K562 (cell line): ENCODE measurements at regions not wholly inside any gene's neighbourhood (a gene's known extent, or its start where the extent isn't known, plus 50 kb on each side); places are given as distances from the start of the nearest gene placed in this dataset.

Source experiments
- BCL6 ChIP-seq: fragments of 250-450 bp; sonication (Bioruptor Pico); IDR thresholded peaks from 2 replicates; pipeline ENCODE4 v1.4.0; 2020
- BRF2 ChIP-seq: IDR thresholded peaks from 3 replicates; pipeline ENCODE4 v1.6.1; 2011; ENCODE audit warnings: borderline replicate concordance, mild to moderate bottlenecking; ENCODE audit not compliant: insufficient read length, insufficient read depth
- LEF1 ChIP-seq: fragments of 450-650 bp; IDR thresholded peaks from 2 replicates; pipeline ENCODE4 v1.6.1; 2016; ENCODE audit warnings: mild to moderate bottlenecking
- MAFK ChIP-seq: IDR thresholded peaks from 2 replicates; pipeline ENCODE4 v1.6.1; 2011; ENCODE audit warnings: low read length, improper control_type of control experiment
- PBX2 ChIP-seq, 2 experiments: IDR thresholded peaks in 1 of 2; conservative IDR thresholded peaks in 1 of 2; 2 replicates each; pipeline ENCODE4 v1.6.1; 2016; ENCODE audit warnings: low read depth in 2 of 2, mild to moderate bottlenecking in 1 of 2, missing compliant biosample characterization in 1 of 2, missing genetic modification characterization in 1 of 2, moderate library complexity in 1 of 2
- PCBP2 ChIP-seq: fragments of 200-400 bp; formaldehyde crosslinking; IDR thresholded peaks from 2 replicates; pipeline ENCODE4 v1.6.1; 2018; ENCODE audit warnings: low read length, low read depth, mild to moderate bottlenecking, moderate library complexity; ENCODE audit not compliant: poor library complexity, severe bottlenecking
- PKNOX1 ChIP-seq: fragments of 450-650 bp; IDR thresholded peaks from 2 replicates; pipeline ENCODE4 v1.6.1; 2016
- PREB ChIP-seq: sonication (generic); formaldehyde crosslinking; IDR thresholded peaks from 2 replicates; pipeline ENCODE4 v1.8.1; 2023; ENCODE audit warnings: mild to moderate bottlenecking, missing genetic modification reagents
- RBM39 ChIP-seq: fragments of 200-400 bp; formaldehyde crosslinking; optimal IDR thresholded peaks from 2 replicates; pipeline ENCODE3; 2018; ENCODE audit warnings: low read depth, low read length
- SRF ChIP-seq, 2 experiments: fragments of 250-450, 450-650 bp in 1 of 2; sonication (Bioruptor Pico) in 1 of 2; sonication (generic) in 1 of 2; formaldehyde crosslinking; IDR thresholded peaks; 2 replicates each; pipeline versions ENCODE4 v1.5.0 to v1.5.1; 2020 to 2022; ENCODE audit warnings: mild to moderate bottlenecking in 1 of 2, missing genetic modification reagents in 1 of 2
- ZBTB43 ChIP-seq: sonication (generic); formaldehyde crosslinking; IDR thresholded peaks from 2 replicates; pipeline ENCODE4 v1.8.0; 2023; ENCODE audit warnings: mild to moderate bottlenecking, missing genetic modification reagents
- ZKSCAN1 ChIP-seq: fragments of 150-350 bp; IDR thresholded peaks from 2 replicates; pipeline ENCODE4 v1.6.1; 2016; ENCODE audit warnings: low read depth, low read length

GRCh38 chr3:104555728-104556127 is 811.0 kb upstream of the ALCAM start (continued):
- TF ChIP-seq ZBTB43 (CRISPR knock-in tag) (no peak), ZKSCAN1 (no peak), SRF (CRISPR knock-in tag; IDR thresholded peaks at IDR 0.05) (no peak), PBX2 (CRISPR knock-in tag; IDR thresholded peaks at IDR 0.05; ENCODE audit: low read depth) (no peak), PBX2 (tag; conservative IDR thresholded peaks at IDR 0.05; ENCODE audit: low read depth) (no peak), BCL6 (CRISPR knock-in tag) (no peak), PKNOX1 (no peak), RBM39 (no peak), BRF2 (no peak), MAFK (no peak), LEF1 (no peak), PREB (no peak), PCBP2 (no peak)
